ENCODE measurements at regions not wholly inside any gene's neighbourhood (a gene's known extent, or its start where the extent isn't known, plus 50 kb on each side); places are given as distances from the start of the nearest gene placed in this dataset.

- H3K27me3 ChIP-seq (ENCODE audit: control insufficient read depth, low read length) = no peaks in the 10 kb centered on the region
- H3K79me2 ChIP-seq (ENCODE audit: control insufficient read depth, low read length) = no peaks in the 10 kb centered on the region
- no peaks in the 10 kb centered on the region for H3K4me1 ChIP-seq (ENCODE audit: control insufficient read depth, low read length)
- no peak overlapping the region for H3K4me2 ChIP-seq (ENCODE audit: low read length)
- TF ChIP-seq EZH2phosphoT487 (IDR thresholded peaks at IDR 0.05; ENCODE audit: borderline replicate concordance, low read length) (no peak), CTCF (IDR thresholded peaks at IDR 0.05; ENCODE audit: low read depth, low read length, poor library complexity, severe bottlenecking) (no peak)
- H3K36me3 ChIP-seq (ENCODE audit: control insufficient read depth, low read length) = no peaks in the 10 kb centered on the region
- no peaks in the 10 kb centered on the region for H4K20me1 ChIP-seq (ENCODE audit: control insufficient read depth, insufficient read depth, low read depth, low read length)
- H3K9me3 ChIP-seq (ENCODE audit: control insufficient read depth, insufficient read depth, low read length) = no peaks in the 10 kb centered on the region
- no peaks in the 10 kb centered on the region for H3K9me2 ChIP-seq (replicated peaks; ENCODE audit: control insufficient read depth, low read length)
- no peaks in the 10 kb centered on the region for H3F3A ChIP-seq (ENCODE audit: control insufficient read depth, insufficient read depth)
- H3K4me3 ChIP-seq (ENCODE audit: low read length) = no peak overlapping the region
- no peak overlapping the region for H3K27ac ChIP-seq (ENCODE audit: low read depth, low read length)
Measured at GRCh38 chr14:106029959-106030358, 503.6 kb downstream of the TMEM121 start.

DNA sequence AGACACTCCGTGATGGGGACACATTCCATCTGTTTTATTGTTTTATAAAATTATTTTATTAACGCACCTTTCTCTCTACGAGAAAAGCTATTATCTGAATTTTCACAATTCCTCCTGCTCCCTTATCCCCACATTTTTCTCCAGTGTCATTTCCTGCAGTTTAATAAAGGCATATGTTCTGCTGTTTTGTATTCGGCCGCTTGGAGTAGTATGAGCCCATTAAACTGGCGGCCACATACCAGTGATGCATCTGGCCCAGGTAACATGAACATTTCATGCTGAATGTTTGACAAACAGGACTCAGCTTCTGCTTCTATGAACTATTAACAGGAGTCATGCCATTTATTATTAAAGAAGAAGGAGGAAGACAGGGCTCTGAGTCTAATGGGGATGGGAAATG lies 511.0 kb downstream of the TMEM121 start:
- no peaks in the 10 kb centered on the region for H3K36me3 ChIP-seq (ENCODE audit: control insufficient read depth, low read length)
- H3K4me2 ChIP-seq (ENCODE audit: low read length) = no peak overlapping the region
- H3K9me2 ChIP-seq (replicated peaks; ENCODE audit: control insufficient read depth, low read length) = no peaks in the 10 kb centered on the region
- H3K4me1 ChIP-seq (ENCODE audit: control insufficient read depth, low read length) = no peaks in the 10 kb centered on the region
- TF ChIP-seq EZH2phosphoT487 (IDR thresholded peaks at IDR 0.05; ENCODE audit: borderline replicate concordance, low read length) = no peak
- no peak for TF ChIP-seq CTCF (IDR thresholded peaks at IDR 0.05; ENCODE audit: low read depth, low read length, poor library complexity, severe bottlenecking)
- H3K9me3 ChIP-seq (ENCODE audit: control insufficient read depth, insufficient read depth, low read length) = no peaks in the 10 kb centered on the region
- no peaks in the 10 kb centered on the region for H3K79me2 ChIP-seq (ENCODE audit: control insufficient read depth, low read length)
- H4K20me1 ChIP-seq (ENCODE audit: control insufficient read depth, insufficient read depth, low read depth, low read length) = no peaks in the 10 kb centered on the region
- H3K27ac ChIP-seq (ENCODE audit: low read depth, low read length) = no peak overlapping the region
- no peak overlapping the region for H3K4me3 ChIP-seq (ENCODE audit: low read length)
- no peaks in the 10 kb centered on the region for H3K27me3 ChIP-seq (ENCODE audit: control insufficient read depth, low read length)
- no peaks in the 10 kb centered on the region for H3F3A ChIP-seq (ENCODE audit: control insufficient read depth, insufficient read depth)

DNA sequence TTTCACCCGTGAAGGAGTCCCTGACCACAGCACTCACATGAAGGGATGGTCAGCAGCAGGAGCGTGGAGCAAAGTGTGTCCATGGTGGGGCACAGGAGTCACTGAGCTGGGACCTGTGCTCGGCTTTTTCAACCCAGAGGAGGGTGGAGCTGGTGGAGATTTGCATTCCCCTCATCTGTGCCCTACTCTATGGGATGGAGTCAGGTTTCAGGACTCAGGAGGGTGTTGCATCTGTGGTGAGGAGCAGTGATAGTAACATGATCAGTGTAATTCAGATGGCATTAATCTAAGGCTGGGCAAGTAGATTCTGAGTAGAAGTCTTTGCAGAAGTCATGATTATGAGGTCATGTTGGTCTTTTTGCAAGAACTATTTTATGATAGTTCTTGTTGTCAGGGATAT lies 511.9 kb downstream of the TMEM121 start:
- H3K4me1 ChIP-seq (ENCODE audit: control insufficient read depth, low read length) = no peaks in the 10 kb centered on the region
- H4K20me1 ChIP-seq (ENCODE audit: control insufficient read depth, insufficient read depth, low read depth, low read length) = no peaks in the 10 kb centered on the region
- no peaks in the 10 kb centered on the region for H3K27me3 ChIP-seq (ENCODE audit: control insufficient read depth, low read length)
- H3F3A ChIP-seq (ENCODE audit: control insufficient read depth, insufficient read depth) = no peaks in the 10 kb centered on the region
- H3K4me3 ChIP-seq (ENCODE audit: low read length) = no peak overlapping the region
- no peaks in the 10 kb centered on the region for H3K9me3 ChIP-seq (ENCODE audit: control insufficient read depth, insufficient read depth, low read length)
- no peak overlapping the region for H3K27ac ChIP-seq (ENCODE audit: low read depth, low read length)
- H3K9me2 ChIP-seq (replicated peaks; ENCODE audit: control insufficient read depth, low read length) = no peaks in the 10 kb centered on the region
- no peaks in the 10 kb centered on the region for H3K36me3 ChIP-seq (ENCODE audit: control insufficient read depth, low read length)
- no peak overlapping the region for H3K4me2 ChIP-seq (ENCODE audit: low read length)
- TF ChIP-seq EZH2phosphoT487 (IDR thresholded peaks at IDR 0.05; ENCODE audit: borderline replicate concordance, low read length) (no peak), CTCF (IDR thresholded peaks at IDR 0.05; ENCODE audit: low read depth, low read length, poor library complexity, severe bottlenecking) (no peak)
- no peaks in the 10 kb centered on the region for H3K79me2 ChIP-seq (ENCODE audit: control insufficient read depth, low read length)

- no peaks in the 10 kb centered on the region for H3K27me3 ChIP-seq (ENCODE audit: control insufficient read depth, low read length)
- H3K79me2 ChIP-seq (ENCODE audit: control insufficient read depth, low read length) = no peaks in the 10 kb centered on the region
- H3K4me1 ChIP-seq (ENCODE audit: control insufficient read depth, low read length) = no peaks in the 10 kb centered on the region
- no peaks in the 10 kb centered on the region for H4K20me1 ChIP-seq (ENCODE audit: control insufficient read depth, insufficient read depth, low read depth, low read length)
- no peak overlapping the region for H3K4me3 ChIP-seq (ENCODE audit: low read length)
- no peaks in the 10 kb centered on the region for H3K36me3 ChIP-seq (ENCODE audit: control insufficient read depth, low read length)
- H3K4me2 ChIP-seq (ENCODE audit: low read length) = no peak overlapping the region
- H3F3A ChIP-seq (ENCODE audit: control insufficient read depth, insufficient read depth) = no peaks in the 10 kb centered on the region
- no peaks in the 10 kb centered on the region for H3K9me2 ChIP-seq (replicated peaks; ENCODE audit: control insufficient read depth, low read length)
- no peaks in the 10 kb centered on the region for H3K9me3 ChIP-seq (ENCODE audit: control insufficient read depth, insufficient read depth, low read length)
- no peak overlapping the region for H3K27ac ChIP-seq (ENCODE audit: low read depth, low read length)
- no peak for TF ChIP-seq EZH2phosphoT487 (IDR thresholded peaks at IDR 0.05; ENCODE audit: borderline replicate concordance, low read length)
- TF ChIP-seq CTCF (IDR thresholded peaks at IDR 0.05; ENCODE audit: low read depth, low read length, poor library complexity, severe bottlenecking) = peak; percentile 57
Measured at GRCh38 chr14:106039400-106039799, 513.0 kb downstream of the TMEM121 start.

Measured in DOHH2 (cell line).